ENCODE measurements at regions not wholly inside any gene's neighbourhood (a gene's known extent, or its start where the extent isn't known, plus 50 kb on each side); places are given as distances from the start of the nearest gene placed in this dataset.

- no peak for TF ChIP-seq POLR2A (IDR thresholded peaks at IDR 0.05; ENCODE audit: low read length)
- TF ChIP-seq GATA1 (IDR thresholded peaks at IDR 0.05; ENCODE audit: low read depth, low read length): no peak
Observed at GRCh38 chr7:84735677-84736076, 451.2 kb downstream of the SEMA3D start.
